Naive B cell (primary cell): ENCODE measurements at regions not wholly inside any gene's neighbourhood (a gene's known extent, or its start where the extent isn't known, plus 50 kb on each side); places are given as distances from the start of the nearest gene placed in this dataset.

Experiments used
- ATAC-seq, 2 donors: fragments of 150-1000 bp; cut with Tn5 transposase; 2 replicates each; pipeline ENCODE4 v1.10.0; 2021; ENCODE audit warnings: low read depth in 2 of 2, mild to moderate bottlenecking in 2 of 2, moderate library complexity in 2 of 2
- DNase-seq: peaks from one replicate; pipeline ENCODE4 v3.0.0; 2022
- H3K27ac Mint-ChIP-seq, 6 donors: one replicate each; pipeline ENCODE4 v1.8.0; 2020 to 2022; ENCODE audit warnings: mild to moderate bottlenecking in 6 of 6, mixed read lengths in 6 of 6, moderate library complexity in 5 of 6, inconsistent platforms in 2 of 6
- H3K27me3 Mint-ChIP-seq, 3 donors: one replicate each; pipeline ENCODE4 v1.8.0; 2021 to 2022; ENCODE audit warnings: mixed read lengths in 3 of 3, mild to moderate bottlenecking in 1 of 3
- H3K36me3 Mint-ChIP-seq, 2 donors: one replicate each; pipeline ENCODE4 v1.8.0; 2020 to 2022; ENCODE audit warnings: mixed read lengths in 2 of 2, inconsistent platforms in 1 of 2, mild to moderate bottlenecking in 1 of 2
- H3K4me1 Mint-ChIP-seq, 3 donors: one replicate each; pipeline ENCODE4 v1.8.0; 2020 to 2022; ENCODE audit warnings: mixed read lengths in 3 of 3, inconsistent platforms in 1 of 3, mild to moderate bottlenecking in 1 of 3, moderate library complexity in 1 of 3
- H3K4me3 Mint-ChIP-seq, 8 donors: one replicate each; pipeline ENCODE4 v1.8.0; 2020 to 2022; ENCODE audit warnings: mild to moderate bottlenecking in 8 of 8, mixed read lengths in 8 of 8, moderate library complexity in 8 of 8, inconsistent platforms in 2 of 8
- H3K9me3 Mint-ChIP-seq, 7 donors: one replicate each; pipeline ENCODE4 v1.8.0; 2020 to 2022; ENCODE audit warnings: mixed read lengths in 7 of 7, mild to moderate bottlenecking in 5 of 7, inconsistent platforms in 2 of 7, moderate library complexity in 1 of 7

DNA sequence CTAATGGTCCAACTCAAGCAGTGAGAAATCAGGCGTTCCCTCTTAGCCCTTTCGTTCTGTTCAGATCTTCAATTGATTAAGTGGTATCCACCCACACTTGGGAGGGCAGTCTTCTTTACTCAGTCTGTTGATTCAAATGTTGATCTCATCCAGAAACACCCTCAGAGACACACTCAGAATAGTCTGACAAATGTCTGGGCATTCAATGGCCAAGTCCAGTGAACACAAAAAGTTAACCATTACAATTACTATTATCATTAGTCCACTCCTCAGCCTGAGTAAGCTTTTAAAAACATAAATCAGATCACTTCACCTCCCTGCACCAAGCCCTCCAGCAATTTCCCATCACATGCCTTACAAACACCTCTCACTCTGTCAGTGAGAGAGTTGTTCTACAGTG lies 423.2 kb downstream of the RFPL4B start:
- Mint-ChIP-seq H3K4me3 (no peak overlapping the region), H3K27me3 (peaks cover 0 to 16% (median 0%) of the 10 kb centered on the region in 3 donors), H3K36me3 (peaks cover 0 to 10% of the 10 kb centered on the region in 2 donors), H3K27ac (peak overlapping the region in 1 of 6 donors; percentile 35), H3K9me3 (peaks cover 11 to 29% (median 18%) of the 10 kb centered on the region in 7 donors), H3K4me1 (no peaks in the 10 kb centered on the region)
- DNase-seq = no peak
- ATAC-seq = no peak

DNA sequence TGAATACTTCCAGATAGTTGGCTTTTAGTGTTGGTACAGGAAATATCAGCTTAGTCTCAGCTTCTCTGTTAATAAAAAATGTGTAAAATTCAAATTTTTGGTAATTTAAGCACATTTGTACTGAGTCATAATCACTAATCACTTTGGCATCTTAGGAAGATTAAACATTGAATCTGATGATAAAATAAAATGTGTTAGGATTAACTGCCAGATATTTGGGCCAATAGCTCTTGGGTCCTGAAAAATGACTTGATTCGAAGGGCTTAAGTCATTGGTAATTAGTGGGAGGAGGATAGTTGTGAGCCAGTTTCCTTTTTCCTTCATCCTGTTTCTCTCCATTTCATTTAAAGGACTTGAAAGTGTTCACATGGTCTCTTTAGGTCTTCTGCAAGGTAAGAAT lies 426.1 kb downstream of the RFPL4B start:
- Mint-ChIP-seq H3K9me3 (peaks cover 4 to 12% (median 7%) of the 10 kb centered on the region in 7 donors), H3K4me1 (no peaks in the 10 kb centered on the region), H3K36me3 (peaks cover 0 to 6% of the 10 kb centered on the region in 2 donors), H3K4me3 (no peak overlapping the region), H3K27me3 (peaks cover 0 to 16% (median 4%) of the 10 kb centered on the region in 3 donors), H3K27ac (no peak overlapping the region)
- no peak for ATAC-seq
- DNase-seq = no peak

DNA sequence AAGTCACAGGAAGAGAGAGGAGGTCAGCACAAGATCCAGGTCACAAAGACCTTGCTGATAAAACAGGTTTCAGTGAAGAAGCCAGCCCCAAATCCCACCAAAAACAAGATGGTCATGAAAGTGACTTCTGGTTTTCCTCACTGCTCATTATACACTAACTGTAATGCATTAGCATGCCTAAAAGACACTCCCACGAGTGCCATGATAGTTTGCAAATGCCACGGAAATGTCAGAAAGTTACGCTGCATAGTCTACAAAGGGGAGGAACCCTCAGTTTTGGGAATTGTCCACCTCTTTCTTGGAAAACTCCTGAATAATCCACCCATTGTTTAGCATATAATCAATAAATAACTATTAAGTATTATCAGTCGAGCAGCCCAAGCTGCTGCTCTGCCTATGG lies 427.2 kb downstream of the RFPL4B start:
- Mint-ChIP-seq H3K4me1 (no peaks in the 10 kb centered on the region), H3K27ac (no peak overlapping the region), H3K9me3 (peaks cover 0 to 6% (median under 1%) of the 10 kb centered on the region in 7 donors), H3K27me3 (peaks cover 0 to 17% (median 4%) of the 10 kb centered on the region in 3 donors), H3K36me3 (no peaks in the 10 kb centered on the region), H3K4me3 (no peak overlapping the region)
- ATAC-seq (no peak), DNase-seq (no peak)

DNA sequence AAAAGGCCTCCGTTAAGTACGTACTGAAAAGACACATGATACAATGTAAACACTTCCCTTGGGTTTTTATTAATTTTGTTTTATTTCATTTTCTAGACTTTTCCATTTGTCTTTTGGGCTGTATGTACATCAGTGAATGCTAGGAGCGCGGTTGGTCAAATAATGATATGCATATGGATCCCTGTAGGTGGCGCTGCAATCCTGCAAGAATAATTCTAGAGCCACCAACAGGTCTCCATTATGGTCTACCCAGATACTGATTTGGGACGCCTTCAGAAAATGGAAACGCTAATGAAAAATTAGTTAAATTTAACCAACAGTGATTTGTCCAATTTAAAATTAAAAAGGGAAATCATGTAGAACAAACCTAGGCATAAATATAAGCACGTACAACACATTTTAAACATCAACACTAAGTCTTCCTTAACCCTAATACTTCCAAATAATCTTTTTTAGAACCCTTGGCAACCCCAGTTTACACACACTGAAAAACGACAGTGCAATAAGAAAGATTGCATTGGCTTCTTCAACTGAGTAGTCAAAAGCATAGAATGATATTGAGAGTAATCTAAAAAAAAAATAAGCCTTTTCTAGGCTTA lies 433.5 kb downstream of the RFPL4B start:
- Mint-ChIP-seq H3K9me3 (no peaks in the 10 kb centered on the region), H3K27me3 (peaks cover 0 to 10% (median 7%) of the 10 kb centered on the region in 3 donors), H3K36me3 (no peaks in the 10 kb centered on the region), H3K4me3 (no peak overlapping the region), H3K4me1 (no peaks in the 10 kb centered on the region), H3K27ac (no peak overlapping the region)
- peak; percentile 70 to 87 for ATAC-seq
- DNase-seq = peak; percentile 54

DNA sequence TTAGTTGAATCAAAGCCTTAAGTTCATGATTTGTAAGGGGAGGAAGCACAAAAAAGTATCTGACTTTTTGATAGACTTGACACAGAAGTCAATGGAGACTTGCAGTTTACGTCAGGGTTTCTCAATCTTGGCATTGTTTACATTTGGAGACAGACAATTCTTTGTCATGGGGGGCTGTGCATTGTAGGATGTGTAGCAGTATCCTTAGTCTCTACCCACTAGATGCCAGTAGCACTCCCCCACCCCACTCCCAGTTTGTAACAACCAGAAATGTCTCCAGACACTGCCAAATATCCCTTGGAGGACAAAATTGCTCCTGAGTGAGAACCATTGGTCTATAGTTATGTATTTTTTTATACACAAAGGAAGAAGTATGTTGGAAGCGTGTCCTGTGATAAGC lies 434.1 kb downstream of the RFPL4B start:
- Mint-ChIP-seq H3K36me3 (no peaks in the 10 kb centered on the region), H3K27ac (peak overlapping the region in 2 of 6 donors; percentile 8 to 47), H3K4me1 (no peaks in the 10 kb centered on the region), H3K4me3 (no peak overlapping the region), H3K9me3 (no peaks in the 10 kb centered on the region), H3K27me3 (peaks cover 0 to 10% (median 7%) of the 10 kb centered on the region in 3 donors)
- no peak for ATAC-seq
- no peak for DNase-seq

DNA sequence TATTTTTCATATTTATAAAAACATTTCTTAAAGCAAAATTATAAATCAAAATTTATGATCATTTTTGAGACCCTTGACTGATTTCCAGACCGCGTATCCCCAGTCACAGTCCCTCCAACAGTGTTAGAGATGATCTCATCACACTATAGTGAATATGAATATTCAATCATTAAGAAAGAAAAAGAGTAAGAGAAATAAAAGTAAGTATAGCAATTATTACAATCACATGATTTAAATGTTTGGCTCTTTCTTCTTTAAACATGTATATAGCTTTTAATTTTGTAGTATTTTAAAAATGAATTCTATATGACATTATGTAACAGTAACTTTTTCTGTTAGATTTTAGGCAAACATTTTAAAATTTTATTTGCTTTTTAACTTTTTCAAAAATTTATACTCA lies 438.3 kb downstream of the RFPL4B start:
- no peak overlapping the region for H3K4me3 Mint-ChIP-seq
- no peaks in the 10 kb centered on the region for H3K36me3 Mint-ChIP-seq

DNA sequence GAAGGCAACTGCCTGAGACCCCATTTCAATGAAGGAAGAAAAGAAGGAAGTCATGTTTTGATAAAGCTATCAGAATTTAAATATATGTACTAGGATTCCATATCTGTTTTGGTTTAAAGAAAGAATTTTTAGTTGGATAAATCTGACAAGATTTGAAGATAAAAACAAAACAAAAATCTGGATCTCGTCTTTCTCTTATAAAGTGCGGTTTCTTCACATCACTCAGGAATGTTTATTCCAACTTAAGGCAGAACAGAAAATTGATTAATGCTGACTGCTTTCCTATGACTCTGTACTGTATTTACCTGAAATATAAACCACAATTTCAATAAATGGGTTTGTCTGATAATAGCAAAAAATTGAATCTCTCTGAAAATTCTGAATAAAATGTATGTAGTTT lies 439.7 kb downstream of the RFPL4B start:
- Mint-ChIP-seq H3K9me3 (no peaks in the 10 kb centered on the region), H3K36me3 (no peaks in the 10 kb centered on the region), H3K4me1 (no peaks in the 10 kb centered on the region), H3K4me3 (no peak overlapping the region), H3K27ac (no peak overlapping the region), H3K27me3 (peaks cover 0 to 4% (median 0%) of the 10 kb centered on the region in 3 donors)
- DNase-seq (no peak), ATAC-seq (no peak)

More for the DNA sequence above, 438.3 kb downstream of the RFPL4B start:
- H3K27ac Mint-ChIP-seq = no peak overlapping the region
- no peaks in the 10 kb centered on the region for H3K4me1 Mint-ChIP-seq
- no peak for DNase-seq
- ATAC-seq = no peak
- H3K27me3 Mint-ChIP-seq = peaks cover 0 to 8% (median 0%) of the 10 kb centered on the region in 3 donors
- H3K9me3 Mint-ChIP-seq = no peaks in the 10 kb centered on the region

DNA sequence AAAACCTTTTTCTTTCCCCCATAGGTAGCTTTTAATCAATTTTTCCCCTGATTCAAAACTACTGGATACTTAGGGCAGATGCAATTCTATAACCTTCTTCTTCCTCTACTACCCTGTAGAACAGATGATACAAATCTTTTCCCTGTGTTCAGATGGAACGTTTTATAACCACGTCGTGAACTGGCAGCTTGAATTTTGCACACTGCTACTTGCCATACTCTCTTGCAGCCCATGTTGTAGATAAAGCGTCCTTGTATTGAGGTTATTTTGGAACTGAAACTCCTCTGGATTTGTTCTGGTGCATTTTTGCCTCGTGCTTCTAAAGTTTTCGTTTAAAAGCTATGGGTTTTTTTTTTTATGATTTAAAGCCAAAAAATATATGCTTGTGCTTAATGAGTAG lies 440.2 kb downstream of the RFPL4B start:
- Mint-ChIP-seq H3K9me3 (no peaks in the 10 kb centered on the region), H3K4me1 (no peaks in the 10 kb centered on the region), H3K27ac (no peak overlapping the region), H3K36me3 (no peaks in the 10 kb centered on the region), H3K27me3 (peaks cover 0 to 4% (median 0%) of the 10 kb centered on the region in 3 donors), H3K4me3 (no peak overlapping the region)
- ATAC-seq (no peak), DNase-seq (no peak)

DNA sequence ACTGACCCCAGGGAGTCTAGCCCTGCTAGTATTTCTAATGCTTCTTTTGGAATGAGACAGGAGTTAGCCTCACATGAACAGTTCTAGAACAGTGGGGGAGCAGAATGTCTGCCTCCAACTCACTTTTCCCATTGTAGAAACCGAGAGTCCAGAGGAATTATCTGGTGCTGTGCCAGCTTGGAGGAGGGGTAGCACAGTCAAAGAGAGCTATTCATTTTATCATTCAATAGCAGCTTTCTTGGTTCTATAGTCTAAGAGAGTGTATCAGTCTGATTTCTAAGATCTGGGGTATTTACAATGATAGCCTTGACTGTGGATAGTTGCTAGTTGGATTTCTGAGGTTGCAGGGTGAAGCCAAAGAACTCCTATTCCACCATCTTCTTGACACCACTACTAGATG lies 448.2 kb downstream of the RFPL4B start:
- peaks cover 4 to 20% (median 15%) of the 10 kb centered on the region in 7 donors for H3K9me3 Mint-ChIP-seq
- H3K36me3 Mint-ChIP-seq = peaks cover 0 to 7% of the 10 kb centered on the region in 2 donors
- H3K4me1 Mint-ChIP-seq = no peaks in the 10 kb centered on the region

DNA sequence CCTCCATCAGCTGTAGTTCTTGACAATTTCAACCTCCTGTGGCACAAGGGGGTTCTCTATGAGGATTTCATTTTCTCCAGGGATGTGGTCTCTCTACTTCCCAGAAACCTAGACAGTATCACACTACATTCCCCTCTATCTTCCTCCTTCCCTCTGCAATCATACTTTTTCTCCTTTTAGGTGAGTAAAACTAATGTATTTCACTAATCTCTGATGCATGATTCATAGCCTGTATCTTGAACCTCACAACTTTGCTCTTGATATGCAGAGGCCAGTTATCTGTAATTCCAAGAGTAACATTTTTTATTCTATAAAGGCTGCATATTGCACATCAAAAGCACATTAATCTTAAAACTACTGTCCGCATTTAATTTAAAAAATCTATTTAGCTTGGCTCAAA lies 449.6 kb downstream of the RFPL4B start:
- no peaks in the 10 kb centered on the region for H3K4me1 Mint-ChIP-seq
- peaks cover 0 to 7% (median 0%) of the 10 kb centered on the region in 3 donors for H3K27me3 Mint-ChIP-seq
- H3K36me3 Mint-ChIP-seq = peaks cover 0 to 7% of the 10 kb centered on the region in 2 donors
- DNase-seq = no peak
- no peak overlapping the region for H3K27ac Mint-ChIP-seq
- H3K4me3 Mint-ChIP-seq = no peak overlapping the region
- peaks cover 4 to 20% (median 15%) of the 10 kb centered on the region in 7 donors for H3K9me3 Mint-ChIP-seq
- ATAC-seq = no peak

More for the DNA sequence above, 448.2 kb downstream of the RFPL4B start:
- ATAC-seq (no peak), DNase-seq (no peak)
- peaks cover 0 to 7% (median 0%) of the 10 kb centered on the region in 3 donors for H3K27me3 Mint-ChIP-seq
- no peak overlapping the region for H3K4me3 Mint-ChIP-seq
- no peak overlapping the region for H3K27ac Mint-ChIP-seq

DNA sequence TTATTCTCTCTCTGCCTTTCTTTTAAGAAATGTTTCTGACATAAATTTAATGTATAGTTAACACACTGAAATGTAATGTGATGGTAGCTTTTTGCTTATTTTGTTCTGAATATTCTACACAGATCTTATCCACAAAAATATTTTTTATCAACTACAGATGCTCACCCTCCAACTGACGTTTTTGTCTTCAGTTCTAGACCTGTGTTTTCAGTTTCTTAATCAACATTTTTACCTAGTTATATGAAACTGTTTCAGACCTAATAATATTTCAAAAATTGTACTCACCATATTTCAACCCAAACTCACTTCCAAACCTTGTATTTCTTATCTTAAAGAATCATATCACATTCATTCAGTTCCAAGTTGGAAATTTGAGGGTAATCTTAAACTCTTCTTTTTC lies 452.8 kb downstream of the RFPL4B start:
- no peaks in the 10 kb centered on the region for H3K36me3 Mint-ChIP-seq
- DNase-seq = no peak
- H3K27ac Mint-ChIP-seq = no peak overlapping the region
- no peak overlapping the region for H3K4me3 Mint-ChIP-seq
- ATAC-seq = no peak
- peaks cover 0 to 7% (median 1%) of the 10 kb centered on the region in 3 donors for H3K27me3 Mint-ChIP-seq
- H3K9me3 Mint-ChIP-seq = peaks cover 0 to 6% (median 2%) of the 10 kb centered on the region in 7 donors
- no peaks in the 10 kb centered on the region for H3K4me1 Mint-ChIP-seq

DNA sequence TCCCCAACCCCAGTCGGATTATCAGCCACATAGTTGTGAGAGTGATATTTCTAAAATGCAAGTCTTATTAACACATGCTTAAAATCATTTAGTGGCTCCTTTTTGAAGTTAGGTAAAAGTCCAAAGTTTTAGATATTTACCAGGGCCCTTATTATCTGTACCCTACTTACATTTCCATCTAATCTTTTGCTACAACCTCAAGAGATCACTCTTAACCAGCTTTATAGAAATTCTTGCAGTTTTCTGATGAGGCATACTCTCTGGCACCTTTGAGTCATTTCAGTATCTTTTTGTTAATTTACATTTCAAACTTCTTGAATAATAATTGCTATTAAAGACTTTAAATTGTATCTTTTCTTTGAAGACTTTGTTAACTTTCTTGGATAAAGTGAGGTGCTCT lies 453.3 kb downstream of the RFPL4B start:
- no peaks in the 10 kb centered on the region for H3K4me1 Mint-ChIP-seq
- DNase-seq = no peak
- peaks cover 0 to 7% (median 5%) of the 10 kb centered on the region in 3 donors for H3K27me3 Mint-ChIP-seq
- no peak overlapping the region for H3K4me3 Mint-ChIP-seq
- no peaks in the 10 kb centered on the region for H3K36me3 Mint-ChIP-seq
- peaks cover 0 to 6% (median 0%) of the 10 kb centered on the region in 7 donors for H3K9me3 Mint-ChIP-seq
- ATAC-seq = no peak
- H3K27ac Mint-ChIP-seq = no peak overlapping the region

DNA sequence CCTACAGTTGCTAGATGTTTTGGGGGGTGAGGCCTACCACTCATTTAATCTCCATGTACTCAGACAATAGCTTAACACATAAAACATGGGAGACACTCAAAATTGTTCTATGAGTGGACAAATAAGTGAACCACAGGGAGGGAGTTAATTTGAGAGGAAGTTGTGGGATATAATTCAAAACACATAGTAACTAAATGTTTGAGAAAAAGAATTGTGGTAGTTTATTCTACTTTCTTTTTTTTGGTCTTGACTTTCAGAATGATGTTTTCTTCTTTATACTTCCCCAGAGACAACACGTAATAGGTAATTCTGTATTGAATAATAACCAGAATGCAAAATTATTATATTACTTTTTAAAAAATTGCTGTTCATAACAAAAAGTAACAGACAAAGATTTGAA lies 453.8 kb downstream of the RFPL4B start:
- Mint-ChIP-seq H3K27ac (no peak overlapping the region), H3K4me3 (no peak overlapping the region), H3K9me3 (peaks cover 0 to 6% (median 0%) of the 10 kb centered on the region in 7 donors), H3K36me3 (no peaks in the 10 kb centered on the region), H3K27me3 (peaks cover 0 to 6% (median 5%) of the 10 kb centered on the region in 3 donors), H3K4me1 (no peaks in the 10 kb centered on the region)
- ATAC-seq = no peak
- DNase-seq = no peak

DNA sequence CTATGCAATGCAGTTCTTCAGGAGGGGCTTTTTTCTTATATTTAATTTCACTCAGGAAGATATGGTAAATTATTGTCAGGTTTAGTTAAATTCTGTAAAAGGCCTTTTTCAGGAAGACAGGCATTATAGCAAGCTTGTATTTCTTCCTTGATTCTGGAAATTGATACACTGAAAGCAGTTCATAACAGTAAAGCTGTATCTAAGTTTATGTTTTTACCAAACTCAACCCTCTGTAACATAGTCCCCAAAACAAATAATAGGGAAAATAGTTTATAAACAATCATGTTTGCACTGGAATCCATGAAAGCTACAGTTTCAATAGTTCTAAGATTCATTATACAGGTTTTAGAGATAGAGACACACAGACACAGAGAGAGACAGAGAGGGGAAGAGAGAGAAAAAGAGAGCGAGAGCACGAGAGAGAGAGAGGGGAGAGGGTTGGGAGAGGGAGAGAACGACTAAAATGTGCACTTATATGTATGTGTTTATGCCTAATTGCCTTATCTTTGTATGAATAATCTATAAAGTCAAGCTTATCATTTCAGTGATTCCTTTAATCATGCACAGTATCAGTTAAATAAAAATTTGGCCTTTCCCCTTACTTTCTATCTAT lies 454.4 kb downstream of the RFPL4B start:
- no peak overlapping the region for H3K27ac Mint-ChIP-seq
- ATAC-seq = no peak
- H3K36me3 Mint-ChIP-seq = no peaks in the 10 kb centered on the region
- peaks cover 0 to 5% (median under 1%) of the 10 kb centered on the region in 3 donors for H3K27me3 Mint-ChIP-seq
- no peak overlapping the region for H3K4me3 Mint-ChIP-seq
- DNase-seq = no peak
- no peaks in the 10 kb centered on the region for H3K4me1 Mint-ChIP-seq
- peaks cover 0 to 6% (median 0%) of the 10 kb centered on the region in 7 donors for H3K9me3 Mint-ChIP-seq
